OCI-LY3 (cell line): ENCODE measurements at regions not wholly inside any gene's neighbourhood (a gene's known extent, or its start where the extent isn't known, plus 50 kb on each side); places are given as distances from the start of the nearest gene placed in this dataset.

Experiments used
- CTCF ChIP-seq: fragments of 200-600, 300-600 bp; sonication (generic); IDR thresholded peaks from 2 replicates; pipeline ENCODE4 v1.5.1; 2014; ENCODE audit warnings: antibody characterized with exemption, low read length, low read depth
- EZH2phosphoT487 ChIP-seq: fragments of 200-600 bp; shearing (Covaris generic); IDR thresholded peaks from 2 replicates; pipeline ENCODE4 v1.6.1; 2018; ENCODE audit warnings: antibody characterized with exemption, mixed run types, low read depth

GRCh38 chr12:107597695-107598410 lies 87.7 kb upstream of the PWP1 start:
- no peak for TF ChIP-seq CTCF
- no peak for TF ChIP-seq EZH2phosphoT487
